ENCODE measurements at regions not wholly inside any gene's neighbourhood (a gene's known extent, or its start where the extent isn't known, plus 50 kb on each side); places are given as distances from the start of the nearest gene placed in this dataset.
"Not testable (repeated sequence)": the region's sequence is repeated elsewhere in the genome, so short reads cannot be mapped to it uniquely, and the experiment has no call there.

GRCh38 chr2:181787310-181788048, 104.1 kb upstream of the ITPRID2 start:
- DNase-seq (ENCODE audit: extremely low read depth in 1 of 11, low read depth in 9 of 11, low spot score in 4 of 11) = no peak

- no peak for DNase-seq (ENCODE audit: extremely low read depth in 1 of 11, low read depth in 9 of 11, low spot score in 4 of 11)
Observed at GRCh38 chr2:181788897-181789555, 102.5 kb upstream of the ITPRID2 start.

DNA sequence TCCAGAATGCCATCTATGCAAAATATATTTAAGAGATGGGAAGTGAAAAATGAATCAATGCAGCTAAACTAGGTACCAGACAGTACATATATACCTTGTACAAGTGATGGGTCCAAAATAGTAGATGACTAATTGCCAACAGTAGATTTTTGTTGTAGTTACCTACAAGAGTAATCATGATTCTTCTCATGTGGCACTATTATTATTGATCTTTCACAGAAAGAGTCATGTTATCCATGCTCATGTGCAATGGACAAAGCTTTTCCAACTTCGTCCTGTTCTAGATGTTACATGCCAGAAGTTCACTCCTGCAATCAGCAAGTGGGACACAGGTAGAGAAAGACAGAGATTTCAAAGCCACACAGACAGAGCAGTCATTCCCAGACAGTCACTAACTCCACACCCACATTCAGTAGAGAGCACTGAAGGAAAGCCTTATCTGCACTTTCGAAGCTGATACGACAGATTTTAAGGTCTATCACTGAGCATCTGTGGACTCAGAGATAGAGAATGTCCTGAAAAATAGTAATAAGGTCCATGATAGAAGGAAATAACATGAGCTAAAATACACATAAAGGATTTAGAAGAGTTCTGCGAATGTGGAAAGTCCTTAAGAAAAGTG, 101.6 kb upstream of the ITPRID2 start:
- DNase-seq (ENCODE audit: extremely low read depth in 1 of 11, low read depth in 9 of 11, low spot score in 4 of 11) = no peak

- DNase-seq (ENCODE audit: extremely low read depth in 1 of 11, low read depth in 9 of 11, low spot score in 4 of 11) = no peak
Observed at GRCh38 chr2:181790716-181791649, 100.5 kb upstream of the ITPRID2 start.

DNA sequence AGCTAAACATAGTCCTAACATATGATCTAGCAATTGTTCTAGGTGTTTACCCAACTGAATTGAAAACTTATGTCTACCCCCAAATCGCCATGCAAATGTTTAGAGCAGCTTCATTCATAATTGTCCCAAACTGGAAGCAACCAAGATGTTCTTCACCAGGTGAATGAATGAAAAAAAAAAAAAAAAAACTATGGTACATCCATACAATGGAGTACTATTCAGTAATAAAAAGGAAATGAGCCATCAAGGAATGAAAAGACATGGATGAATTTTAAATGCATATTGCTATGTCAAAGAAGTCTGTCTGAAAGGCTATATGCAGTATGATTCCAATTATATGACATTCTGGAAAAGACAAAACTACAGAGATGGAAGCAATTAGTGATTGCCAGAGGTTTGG, 98.6 kb upstream of the ITPRID2 start:
- DNase-seq (ENCODE audit: extremely low read depth in 1 of 11, low read depth in 9 of 11, low spot score in 4 of 11) = no peak

DNA sequence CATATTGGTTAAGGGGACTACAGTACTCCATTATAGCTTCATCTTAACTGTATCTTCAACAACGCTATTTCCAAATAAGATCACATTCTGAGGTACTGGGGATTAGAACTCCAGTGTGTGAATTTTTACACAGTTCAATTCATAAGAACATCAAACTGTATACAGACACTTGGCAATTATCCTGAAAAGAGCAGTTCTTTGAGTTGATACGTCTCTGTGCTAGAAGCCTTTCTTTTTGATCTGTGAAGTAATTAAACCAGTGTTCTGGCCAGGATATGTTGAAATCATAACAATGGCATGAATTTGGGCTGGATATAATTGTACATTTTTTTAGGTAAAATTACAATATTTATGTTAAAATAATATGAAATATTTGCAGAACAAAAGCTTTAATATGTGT, 93.5 kb upstream of the ITPRID2 start:
- no peak for DNase-seq (ENCODE audit: extremely low read depth in 1 of 11, low read depth in 9 of 11, low spot score in 4 of 11)

DNA sequence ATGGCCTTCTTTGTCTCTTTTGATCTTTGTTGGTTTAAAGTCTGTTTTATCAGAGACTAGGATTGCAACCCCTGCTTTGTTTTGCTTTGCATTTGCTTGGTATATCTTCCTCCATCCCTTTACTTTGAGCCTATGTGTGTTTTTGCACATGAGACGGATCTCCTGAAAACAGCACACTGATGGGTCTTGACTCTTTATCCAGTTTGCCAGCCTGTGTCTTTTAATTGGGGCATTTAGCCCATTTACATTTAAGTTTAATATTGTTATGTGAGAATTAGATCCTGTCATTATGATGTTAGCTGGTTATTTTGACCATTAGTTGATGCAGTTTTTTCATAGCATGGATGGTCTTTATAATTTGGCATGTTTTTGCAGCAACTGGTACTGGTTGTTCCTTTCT, 89.2 kb upstream of the ITPRID2 start:
- DNase-seq (ENCODE audit: extremely low read depth in 1 of 11, low read depth in 9 of 11, low spot score in 4 of 11) = not testable (repeated sequence)

- not testable (repeated sequence) for DNase-seq (ENCODE audit: extremely low read depth in 1 of 11, low read depth in 9 of 11, low spot score in 4 of 11)
Observed at GRCh38 chr2:181803903-181804799, 87.4 kb upstream of the ITPRID2 start.

GRCh38 chr2:181805228-181806038, 86.1 kb upstream of the ITPRID2 start:
- DNase-seq (ENCODE audit: extremely low read depth in 1 of 11, low read depth in 9 of 11, low spot score in 4 of 11) = no peak

DNA sequence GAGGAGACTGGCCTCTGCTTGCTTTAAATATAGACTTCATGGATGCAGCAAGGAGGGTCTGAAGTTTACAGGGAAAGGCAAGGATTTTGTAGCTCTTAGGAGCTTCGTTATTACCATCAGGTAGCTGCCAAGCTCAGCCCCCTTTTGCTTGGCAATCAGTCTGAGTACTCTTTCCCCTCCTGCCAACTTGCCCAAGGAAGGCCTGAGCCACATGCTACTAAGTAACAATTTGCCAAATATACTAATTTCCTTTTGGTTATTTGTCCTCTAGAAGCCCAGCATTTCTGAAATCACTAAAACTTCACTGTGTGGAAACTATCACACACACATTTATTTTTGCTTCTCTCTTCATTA, 85.5 kb upstream of the ITPRID2 start:
- no peak for DNase-seq (ENCODE audit: extremely low read depth in 1 of 11, low read depth in 9 of 11, low spot score in 4 of 11)

- DNase-seq (ENCODE audit: extremely low read depth in 1 of 11, low read depth in 9 of 11, low spot score in 4 of 11) = no peak
Observed at GRCh38 chr2:181807526-181807925, 84.0 kb upstream of the ITPRID2 start.

DNA sequence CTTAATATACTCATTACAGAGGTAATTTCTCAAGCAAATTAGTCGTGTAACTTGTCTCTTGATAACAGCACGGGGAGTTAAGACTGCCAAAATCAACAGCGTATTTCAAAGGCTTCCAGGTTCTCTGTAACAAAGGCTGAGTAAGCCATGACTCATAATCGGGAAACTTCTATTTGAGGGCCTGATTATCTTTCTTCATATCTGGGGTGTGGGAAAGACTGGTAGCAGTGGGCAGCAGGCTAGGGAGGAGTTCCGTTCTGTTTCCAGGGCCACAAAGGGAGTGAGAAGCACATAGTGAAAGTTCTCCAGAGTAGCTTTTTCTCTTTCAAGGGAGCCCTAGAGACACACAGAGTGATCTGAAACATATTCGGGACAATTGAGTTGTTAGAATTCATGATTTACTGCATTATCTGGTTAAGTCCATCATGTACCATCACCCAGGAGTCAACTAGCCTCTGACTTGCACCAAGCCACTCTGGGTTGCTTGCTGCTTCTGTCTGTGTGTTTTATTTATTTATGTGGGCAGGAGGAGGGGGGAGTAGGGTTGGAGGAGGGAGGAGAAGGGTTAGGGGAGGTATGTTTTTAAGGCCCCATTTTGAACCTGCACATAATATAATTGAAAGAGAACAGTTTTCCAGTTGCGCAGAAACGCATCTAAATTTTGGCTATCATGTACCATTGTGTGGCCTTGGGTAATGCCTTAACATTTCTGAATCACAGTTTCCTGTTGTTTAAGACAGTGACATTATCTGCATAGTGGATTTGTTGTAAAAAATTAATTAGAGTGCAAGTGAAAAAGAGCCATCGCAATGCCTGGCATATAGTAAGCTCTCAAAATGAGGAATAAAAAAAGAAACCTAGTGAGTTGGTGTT, 80.5 kb upstream of the ITPRID2 start:
- peak in 1 of 11 donors; percentile 38 for DNase-seq (ENCODE audit: extremely low read depth in 1 of 11, low read depth in 9 of 11, low spot score in 4 of 11)

- no peak for DNase-seq (ENCODE audit: extremely low read depth in 1 of 11, low read depth in 9 of 11, low spot score in 4 of 11)
Observed at GRCh38 chr2:181812106-181812743, 79.3 kb upstream of the ITPRID2 start.

- peak in 3 of 11 donors; percentile 38 to 46 (median 42) for DNase-seq (ENCODE audit: extremely low read depth in 1 of 11, low read depth in 9 of 11, low spot score in 4 of 11)
Observed at GRCh38 chr2:181814057-181814491, 77.5 kb upstream of the ITPRID2 start.

- no peak for DNase-seq (ENCODE audit: extremely low read depth in 1 of 11, low read depth in 9 of 11, low spot score in 4 of 11)
Observed at GRCh38 chr2:181817509-181817908, 74.0 kb upstream of the ITPRID2 start.

- DNase-seq (ENCODE audit: extremely low read depth in 1 of 11, low read depth in 9 of 11, low spot score in 4 of 11) = peak in 1 of 11 donors; percentile 31
Observed at GRCh38 chr2:181818058-181818680, 73.4 kb upstream of the ITPRID2 start.
